Endothelial cell (in vitro differentiated cells): ENCODE measurements at regions not wholly inside any gene's neighbourhood (a gene's known extent, or its start where the extent isn't known, plus 50 kb on each side); places are given as distances from the start of the nearest gene placed in this dataset.

Experiments
- DNase-seq: peaks from one replicate; pipeline ENCODE4 v3.0.0; 2021; ENCODE audit warnings: low spot score
- H3K27ac Mint-ChIP-seq: one replicate; pipeline ENCODE4 v1.8.0; 2021; ENCODE audit warnings: mixed read lengths, inconsistent platforms; ENCODE audit not compliant: unreplicated experiment
- H3K27me3 Mint-ChIP-seq: one replicate; pipeline ENCODE4 v1.8.0; 2021; ENCODE audit warnings: mild to moderate bottlenecking, moderate library complexity, mixed read lengths, inconsistent platforms; ENCODE audit not compliant: unreplicated experiment
- H3K36me3 Mint-ChIP-seq: one replicate; pipeline ENCODE4 v1.8.0; 2021; ENCODE audit warnings: mild to moderate bottlenecking, low read depth, mixed read lengths, inconsistent platforms; ENCODE audit not compliant: unreplicated experiment
- H3K4me1 Mint-ChIP-seq: one replicate; pipeline ENCODE4 v1.8.0; 2021; ENCODE audit warnings: mild to moderate bottlenecking, mixed read lengths, inconsistent platforms; ENCODE audit not compliant: unreplicated experiment
- H3K4me3 Mint-ChIP-seq: one replicate; pipeline ENCODE4 v1.8.0; 2021; ENCODE audit warnings: mild to moderate bottlenecking, mixed read lengths, inconsistent platforms; ENCODE audit not compliant: unreplicated experiment
- H3K9me3 Mint-ChIP-seq: one replicate; pipeline ENCODE4 v1.8.0; 2021; ENCODE audit warnings: mixed read lengths, inconsistent platforms; ENCODE audit not compliant: unreplicated experiment
- TF ChIP-seq, protein P1 (sequence below): fragments of 200-600 bp; sonication (generic); IDR thresholded peaks from one replicate; pipeline ENCODE4 v1.5.0; 2021; ENCODE audit warnings: antibody characterized with exemption; ENCODE audit not compliant: unreplicated experiment

DNA sequence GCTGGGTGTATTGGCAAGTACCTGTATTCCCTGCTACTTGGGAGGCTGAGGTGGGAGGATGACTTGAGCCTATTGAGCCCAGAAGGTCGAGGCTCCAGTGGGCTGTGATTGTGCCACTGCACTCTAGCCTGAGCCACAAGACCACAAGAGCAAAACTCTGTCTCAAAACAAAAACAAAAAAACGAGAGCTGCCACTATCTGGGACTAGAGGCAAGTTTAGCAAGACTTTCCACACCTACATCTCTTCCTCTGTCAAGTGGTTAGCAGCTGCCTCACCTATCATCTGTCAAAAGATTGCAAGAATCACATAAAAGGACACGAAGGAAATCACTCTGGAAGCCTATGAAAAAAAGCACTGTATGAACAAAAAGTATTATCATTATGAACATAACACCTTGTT is 55.2 kb upstream of the RIOK3 start:
- TF ChIP-seq, protein P1, sequence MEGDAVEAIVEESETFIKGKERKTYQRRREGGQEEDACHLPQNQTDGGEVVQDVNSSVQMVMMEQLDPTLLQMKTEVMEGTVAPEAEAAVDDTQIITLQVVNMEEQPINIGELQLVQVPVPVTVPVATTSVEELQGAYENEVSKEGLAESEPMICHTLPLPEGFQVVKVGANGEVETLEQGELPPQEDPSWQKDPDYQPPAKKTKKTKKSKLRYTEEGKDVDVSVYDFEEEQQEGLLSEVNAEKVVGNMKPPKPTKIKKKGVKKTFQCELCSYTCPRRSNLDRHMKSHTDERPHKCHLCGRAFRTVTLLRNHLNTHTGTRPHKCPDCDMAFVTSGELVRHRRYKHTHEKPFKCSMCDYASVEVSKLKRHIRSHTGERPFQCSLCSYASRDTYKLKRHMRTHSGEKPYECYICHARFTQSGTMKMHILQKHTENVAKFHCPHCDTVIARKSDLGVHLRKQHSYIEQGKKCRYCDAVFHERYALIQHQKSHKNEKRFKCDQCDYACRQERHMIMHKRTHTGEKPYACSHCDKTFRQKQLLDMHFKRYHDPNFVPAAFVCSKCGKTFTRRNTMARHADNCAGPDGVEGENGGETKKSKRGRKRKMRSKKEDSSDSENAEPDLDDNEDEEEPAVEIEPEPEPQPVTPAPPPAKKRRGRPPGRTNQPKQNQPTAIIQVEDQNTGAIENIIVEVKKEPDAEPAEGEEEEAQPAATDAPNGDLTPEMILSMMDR, result no peak
- Mint-ChIP-seq H3K4me1 (peaks cover 15% of the 10 kb centered on the region), H3K27ac (no peak overlapping the region), H3K36me3 (peaks cover 9% of the 10 kb centered on the region), H3K27me3 (peaks cover 8% of the 10 kb centered on the region), H3K9me3 (no peaks in the 10 kb centered on the region), H3K4me3 (no peak overlapping the region)
- no peak for DNase-seq

DNA sequence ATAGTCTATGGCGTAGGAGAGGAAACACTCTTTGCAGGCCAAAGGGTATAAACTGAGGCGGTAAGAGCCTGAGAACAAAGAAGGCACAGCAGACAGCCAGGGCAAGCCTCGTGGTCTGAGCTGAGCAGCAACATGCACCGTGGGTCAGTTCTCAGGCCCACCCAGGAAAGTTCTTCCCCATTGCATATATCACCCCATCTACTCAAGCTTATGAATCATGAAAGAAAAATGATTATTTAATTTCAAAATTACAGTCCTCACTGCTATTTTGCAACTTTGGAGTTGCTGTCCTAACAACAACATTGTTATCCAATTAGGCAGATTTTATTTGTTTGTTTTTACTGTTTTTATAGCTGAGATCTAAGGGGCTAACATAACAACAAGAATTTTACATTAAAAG is 54.7 kb upstream of the RIOK3 start:
- Mint-ChIP-seq H3K27ac (no peak overlapping the region), H3K4me1 (peaks cover 15% of the 10 kb centered on the region), H3K27me3 (peaks cover 6% of the 10 kb centered on the region), H3K4me3 (no peak overlapping the region), H3K9me3 (no peaks in the 10 kb centered on the region), H3K36me3 (peaks cover 13% of the 10 kb centered on the region)
- no peak for DNase-seq
- TF ChIP-seq, protein P1, result no peak

DNA sequence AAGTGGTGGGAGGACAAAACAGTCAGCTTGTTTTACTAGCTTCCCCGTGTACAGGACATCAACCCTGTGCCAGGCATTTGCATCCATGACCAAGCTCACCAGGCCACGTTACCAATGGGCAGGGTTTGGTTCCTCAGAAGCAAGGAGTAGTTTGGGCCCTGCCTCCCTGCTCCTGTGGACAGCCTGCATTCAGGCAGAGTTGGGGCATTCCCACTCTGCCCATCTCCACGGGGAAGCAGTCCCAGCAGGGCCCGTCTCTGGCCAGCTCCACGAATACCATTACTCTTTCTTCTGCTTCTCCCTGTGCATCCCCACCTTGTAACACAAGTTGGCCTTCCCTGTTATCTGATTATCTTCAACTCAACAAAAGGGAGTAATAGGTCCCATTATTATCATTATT is 54.0 kb upstream of the RIOK3 start:
- peaks cover 16% of the 10 kb centered on the region for H3K36me3 Mint-ChIP-seq
- H3K4me3 Mint-ChIP-seq, result no peak overlapping the region
- TF ChIP-seq, protein P1, result no peak
- H3K4me1 Mint-ChIP-seq, result peaks cover 15% of the 10 kb centered on the region
- DNase-seq, result no peak
- no peak overlapping the region for H3K27ac Mint-ChIP-seq
- no peaks in the 10 kb centered on the region for H3K9me3 Mint-ChIP-seq
- H3K27me3 Mint-ChIP-seq, result peaks cover 8% of the 10 kb centered on the region

DNA sequence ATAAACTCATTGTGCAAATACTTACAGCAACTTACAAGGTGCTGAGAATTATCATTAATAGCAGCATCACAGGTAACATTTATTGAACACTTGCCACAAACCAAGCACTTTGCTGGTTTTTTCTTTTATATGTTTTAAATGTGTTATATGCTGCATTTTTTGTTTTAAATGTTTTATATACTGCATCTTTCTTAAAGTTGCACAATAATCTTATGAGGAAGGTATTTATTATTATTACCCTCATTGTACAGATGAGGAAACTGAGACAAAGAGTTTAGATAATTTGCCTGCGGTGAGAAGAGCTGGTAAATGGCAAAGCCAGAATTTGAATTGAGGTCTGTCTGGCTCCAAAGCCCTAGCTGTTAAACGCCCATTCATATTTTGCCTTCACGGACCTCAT is 52.2 kb upstream of the RIOK3 start:
- peaks cover 11% of the 10 kb centered on the region for H3K36me3 Mint-ChIP-seq
- H3K27ac Mint-ChIP-seq, result peak overlapping the region; percentile 94
- H3K27me3 Mint-ChIP-seq, result peaks cover 8% of the 10 kb centered on the region
- H3K9me3 Mint-ChIP-seq, result no peaks in the 10 kb centered on the region
- DNase-seq, result no peak
- H3K4me3 Mint-ChIP-seq, result no peak overlapping the region
- TF ChIP-seq, protein P1, result no peak
- peaks cover 15% of the 10 kb centered on the region for H3K4me1 Mint-ChIP-seq

DNA sequence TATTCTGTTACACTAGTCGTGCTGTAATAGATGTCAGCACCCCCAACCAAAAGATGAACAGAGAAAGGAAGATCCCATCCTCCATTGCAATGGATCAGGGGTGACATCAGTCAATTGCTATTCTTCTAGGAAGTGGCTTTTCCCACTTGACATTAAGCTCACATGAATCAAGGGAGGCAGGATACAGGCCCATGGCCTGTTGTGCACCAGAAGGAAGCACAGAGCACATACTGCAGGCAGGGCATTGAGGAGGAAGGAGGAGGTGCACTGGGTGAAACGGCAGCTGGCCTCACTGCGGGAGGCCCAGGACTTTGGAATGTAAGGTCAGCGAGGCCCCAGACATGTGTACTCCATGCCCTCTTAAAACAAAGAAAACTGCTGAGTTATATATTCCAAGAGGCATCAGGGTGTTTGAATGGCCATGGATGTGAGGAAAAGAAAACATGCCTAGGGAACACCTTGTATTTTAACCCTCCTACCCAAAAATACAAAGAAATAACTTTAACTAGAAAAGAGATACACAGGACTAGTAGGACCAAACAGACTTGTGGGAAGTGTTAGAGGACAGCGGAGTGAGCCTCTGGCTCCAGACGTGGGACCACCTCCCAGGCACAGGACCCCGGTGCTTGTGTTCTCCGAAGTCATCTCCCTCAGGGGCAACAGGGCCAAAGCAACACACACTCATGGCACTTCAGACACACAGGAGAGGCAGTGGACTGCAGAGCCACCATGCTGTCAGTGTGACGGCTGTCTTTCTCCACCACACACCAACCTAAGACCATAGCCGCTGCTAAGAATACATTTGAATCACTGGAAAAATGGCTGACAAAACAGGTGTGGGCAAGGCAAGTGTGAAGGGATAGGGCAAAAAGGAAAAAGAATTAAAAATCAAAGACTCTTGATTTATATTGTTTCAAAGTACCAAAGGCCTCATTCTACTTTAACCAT is 51.4 kb upstream of the RIOK3 start:
- Mint-ChIP-seq H3K27ac (peak overlapping the region; percentile 94), H3K9me3 (no peaks in the 10 kb centered on the region), H3K27me3 (peaks cover 5% of the 10 kb centered on the region), H3K4me3 (peak overlapping the region; percentile 51), H3K36me3 (peaks cover 7% of the 10 kb centered on the region), H3K4me1 (peaks cover 15% of the 10 kb centered on the region)
- TF ChIP-seq, protein P1, result no peak
- peak; percentile 62 for DNase-seq
